GM18909 (cell line): ENCODE measurements at regions not wholly inside any gene's neighbourhood (a gene's known extent, or its start where the extent isn't known, plus 50 kb on each side); places are given as distances from the start of the nearest gene placed in this dataset.
A peak's percentile ranks its signal among the peaks of the same experiment; 100 is the strongest.
"Not testable (repeated sequence)": the region's sequence is repeated elsewhere in the genome, so short reads cannot be mapped to it uniquely, and the experiment has no call there.

Experiments used
- ATAC-seq: cut with Tn5 transposase; IDR thresholded peaks from one replicate; pipeline ENCODE4 v1.9.1; 2021; ENCODE audit warnings: mild to moderate bottlenecking; ENCODE audit not compliant: unreplicated experiment, poor library complexity

- ATAC-seq = no peak
These were observed 146.0 kb upstream of the JUN start for GRCh38 chr1:58929671-58930325.

DNA sequence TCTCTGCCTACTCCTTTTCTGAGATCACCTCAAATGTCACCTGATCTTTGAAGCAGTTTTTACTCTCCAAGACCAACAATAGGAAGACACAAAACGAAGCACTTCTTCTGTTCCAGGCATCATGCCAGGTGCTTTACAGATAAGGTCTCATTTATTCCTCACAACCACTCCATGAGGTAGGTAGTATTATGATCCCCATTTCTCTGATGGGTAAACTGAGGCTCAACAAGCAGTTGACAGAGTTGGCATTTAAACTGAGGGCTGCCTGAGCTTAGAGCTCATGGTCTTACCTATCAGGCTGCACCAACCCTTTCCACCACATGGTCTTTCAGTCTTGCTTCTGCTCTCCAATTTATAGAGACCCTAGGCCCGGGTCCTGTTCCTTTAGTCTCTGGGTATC lies 147.2 kb upstream of the JUN start:
- ATAC-seq = no peak

GRCh38 chr1:58931756-58932155 lies 147.9 kb upstream of the JUN start:
- ATAC-seq = no peak

DNA sequence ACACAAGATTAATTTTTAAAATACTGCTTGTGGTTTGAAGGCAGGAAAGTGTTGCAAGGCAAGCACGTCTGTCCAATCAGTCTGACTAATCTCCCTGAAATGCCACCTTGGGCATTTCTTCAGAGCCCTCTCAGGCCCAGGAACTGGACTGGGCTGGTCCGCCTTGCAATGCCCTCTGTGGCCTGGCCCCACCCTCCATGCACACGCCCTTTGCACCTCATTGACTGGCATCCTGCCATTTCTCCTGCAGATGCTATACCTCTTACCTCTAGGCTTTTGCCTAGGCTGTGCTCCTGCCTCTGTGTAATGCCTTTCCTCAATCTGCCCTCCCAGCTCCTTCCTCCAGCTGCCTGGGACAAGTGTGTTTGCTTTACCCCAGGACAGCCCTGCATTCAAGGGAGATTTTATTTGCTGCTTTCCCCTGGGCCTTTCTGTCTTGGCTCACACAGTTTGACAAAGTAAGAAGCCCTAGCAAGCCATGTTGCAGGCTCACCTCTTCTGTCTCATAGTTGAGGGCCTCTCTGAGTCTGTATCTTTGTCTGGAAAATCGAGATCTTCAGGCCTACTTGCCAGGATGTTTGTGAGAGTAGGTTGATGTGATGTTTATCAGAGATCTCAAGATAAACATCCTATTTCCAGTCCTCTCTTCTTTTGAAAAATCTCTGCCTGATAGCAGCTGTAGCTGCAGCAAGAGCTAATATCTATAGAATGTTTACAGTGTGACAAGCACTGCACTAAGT lies 149.2 kb upstream of the JUN start:
- ATAC-seq = no peak

- ATAC-seq = no peak
These were observed 149.7 kb upstream of the JUN start for GRCh38 chr1:58933599-58933926.

- no peak for ATAC-seq
These were observed 150.9 kb upstream of the JUN start for GRCh38 chr1:58934706-58935105.

GRCh38 chr1:58936973-58937372 lies 153.1 kb upstream of the JUN start:
- ATAC-seq = no peak

DNA sequence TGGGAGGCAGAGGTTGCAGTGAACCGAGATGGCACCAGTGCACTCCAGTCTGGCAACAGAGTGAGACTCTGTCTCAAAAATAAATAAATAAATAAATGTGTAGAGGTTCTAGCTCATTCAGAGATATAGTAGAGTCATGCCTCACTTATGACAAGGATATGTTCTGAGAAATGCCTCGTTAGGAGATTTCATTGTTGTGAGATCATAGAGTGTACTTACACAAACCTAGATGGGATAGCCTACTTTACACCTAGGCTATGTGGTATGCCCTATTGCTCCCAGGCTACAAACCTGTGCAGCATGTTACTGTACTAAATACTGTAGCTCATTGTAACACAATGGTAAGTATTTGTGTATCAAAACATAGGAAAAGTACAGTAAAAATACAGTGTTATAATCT lies 155.3 kb upstream of the JUN start:
- no peak for ATAC-seq

GRCh38 chr1:58939666-58940370 lies 156.0 kb upstream of the JUN start:
- ATAC-seq = no peak

- ATAC-seq = peak; percentile 75
These were observed 157.8 kb upstream of the JUN start for GRCh38 chr1:58941471-58942289.

DNA sequence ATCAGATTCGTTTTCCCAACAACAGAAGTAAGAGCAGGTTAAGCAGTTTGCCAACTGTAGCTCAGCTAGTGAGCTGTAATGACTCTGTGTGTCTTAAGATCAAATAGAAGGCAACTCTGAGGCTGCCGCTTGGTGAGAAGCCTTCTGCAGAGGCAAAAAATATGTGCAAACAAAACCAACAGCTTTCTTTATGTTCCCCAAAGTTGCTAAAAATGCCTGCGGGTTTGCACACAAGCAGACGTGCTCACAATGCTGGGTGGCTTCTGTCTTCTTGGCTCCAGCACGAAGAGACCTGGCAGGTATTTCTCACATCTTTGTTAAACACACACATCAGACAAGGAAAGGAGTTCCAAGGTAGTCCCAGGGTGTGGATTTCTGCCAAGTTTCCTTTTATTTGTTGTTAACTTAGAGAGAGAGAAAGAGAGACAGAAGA lies 158.9 kb upstream of the JUN start:
- ATAC-seq = no peak

GRCh38 chr1:58943776-58944175 lies 159.9 kb upstream of the JUN start:
- ATAC-seq = no peak

DNA sequence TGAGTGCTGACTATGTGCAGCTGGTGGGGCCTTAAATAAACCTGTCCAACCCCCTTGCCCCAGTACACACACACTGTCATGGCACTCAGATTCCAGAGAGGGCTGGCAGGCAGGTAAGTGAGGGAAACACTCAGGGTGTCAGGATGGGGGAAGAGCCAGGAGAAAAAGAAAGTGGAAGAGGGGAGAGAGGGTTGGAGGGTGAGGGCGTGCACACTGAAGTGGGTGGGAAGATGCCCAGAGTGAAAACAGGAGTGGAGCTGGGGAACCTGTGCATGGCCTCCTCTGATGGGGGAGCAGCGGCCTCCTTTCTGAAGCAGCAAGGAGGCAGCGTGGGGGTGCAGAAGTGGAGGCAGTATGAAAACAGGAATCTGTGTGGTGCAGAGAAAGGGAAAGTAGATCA lies 160.6 kb upstream of the JUN start:
- ATAC-seq = no peak

GRCh38 chr1:58946390-58946789 lies 162.5 kb upstream of the JUN start:
- ATAC-seq = no peak

DNA sequence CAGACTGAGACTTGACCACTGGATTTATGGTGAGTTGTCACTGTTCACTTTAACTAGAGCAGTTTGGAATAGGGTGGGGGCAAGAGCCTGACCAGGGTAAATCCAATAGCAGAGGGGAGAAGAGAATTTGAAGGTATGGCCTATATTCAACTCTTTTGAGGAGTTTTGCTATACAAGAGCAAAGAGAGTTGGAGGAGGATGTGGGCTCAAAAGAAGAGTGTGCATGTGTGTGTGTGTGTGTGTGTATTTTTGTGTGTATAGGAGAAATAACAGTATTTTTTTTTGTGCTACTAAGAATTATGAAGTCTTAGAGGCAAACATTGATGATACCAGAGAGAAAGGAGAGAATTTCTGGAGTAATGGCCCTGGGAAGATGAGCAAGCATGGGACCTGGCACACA lies 164.8 kb upstream of the JUN start:
- no peak for ATAC-seq

- ATAC-seq = no peak
These were observed 165.8 kb upstream of the JUN start for GRCh38 chr1:58949551-58950220.

GRCh38 chr1:58950897-58951296 lies 167.1 kb upstream of the JUN start:
- no peak for ATAC-seq

DNA sequence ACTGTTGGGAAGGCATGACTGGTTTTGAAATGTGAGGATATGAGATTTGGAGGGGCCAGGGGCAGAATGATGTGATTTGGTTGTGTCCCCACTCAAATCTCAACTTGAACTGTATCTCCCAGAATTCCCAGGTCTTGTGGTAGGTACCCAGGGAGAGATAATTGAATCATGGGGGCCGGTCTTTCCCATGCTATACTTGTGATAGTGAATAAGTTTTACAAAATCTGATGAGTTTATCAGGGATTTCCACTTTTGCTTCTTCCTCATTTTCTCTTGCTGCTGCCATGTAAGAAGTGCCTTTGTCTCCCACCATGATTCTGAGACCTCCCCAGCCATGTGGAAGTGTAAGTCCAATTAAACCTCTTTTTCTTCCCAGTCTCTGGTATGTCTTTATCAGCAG lies 170.1 kb upstream of the JUN start:
- not testable (repeated sequence) for ATAC-seq

DNA sequence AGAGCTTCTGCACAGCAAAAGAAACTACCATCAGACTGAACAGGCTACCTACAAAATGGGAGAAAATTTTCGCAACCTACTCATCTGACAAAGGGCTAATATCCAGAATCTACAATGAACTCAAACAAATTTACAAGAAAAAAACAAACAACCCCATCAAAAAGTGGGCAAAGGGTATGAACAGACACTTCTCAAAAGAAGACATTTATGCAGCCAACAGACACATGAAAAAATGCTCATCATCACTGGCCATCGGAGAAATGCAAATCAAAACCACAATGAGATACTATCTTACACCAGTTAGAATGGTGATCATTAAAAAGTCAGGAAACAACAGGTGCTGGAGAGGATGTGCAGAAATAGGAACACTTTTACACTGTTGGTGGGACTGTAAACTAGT lies 179.4 kb upstream of the JUN start:
- ATAC-seq = not testable (repeated sequence)

- ATAC-seq = no peak
These were observed 180.6 kb upstream of the JUN start for GRCh38 chr1:58964428-58964827.
